ENCODE measurements at regions not wholly inside any gene's neighbourhood (a gene's known extent, or its start where the extent isn't known, plus 50 kb on each side); places are given as distances from the start of the nearest gene placed in this dataset.

DNA sequence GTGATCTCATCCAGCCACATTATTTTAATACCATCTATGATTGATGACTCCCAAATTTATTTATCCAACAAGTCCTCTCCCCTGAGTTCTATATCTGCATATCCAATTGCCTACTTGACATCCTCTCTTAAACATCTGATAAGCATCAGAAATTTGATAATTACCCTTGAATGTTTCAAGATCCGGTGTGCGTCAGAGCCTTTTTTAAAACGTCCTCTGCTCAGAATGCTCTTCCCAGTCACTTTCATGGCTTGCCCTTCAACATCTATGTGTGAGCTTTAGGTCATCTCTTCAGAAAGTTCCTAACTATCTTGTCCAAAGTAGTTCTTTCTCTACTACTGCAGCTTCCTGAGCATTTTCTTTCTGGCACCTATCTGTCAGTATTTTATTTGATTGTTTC is 364.3 kb downstream of the PLPP3 start:
- no peak for DNase-seq

DNA sequence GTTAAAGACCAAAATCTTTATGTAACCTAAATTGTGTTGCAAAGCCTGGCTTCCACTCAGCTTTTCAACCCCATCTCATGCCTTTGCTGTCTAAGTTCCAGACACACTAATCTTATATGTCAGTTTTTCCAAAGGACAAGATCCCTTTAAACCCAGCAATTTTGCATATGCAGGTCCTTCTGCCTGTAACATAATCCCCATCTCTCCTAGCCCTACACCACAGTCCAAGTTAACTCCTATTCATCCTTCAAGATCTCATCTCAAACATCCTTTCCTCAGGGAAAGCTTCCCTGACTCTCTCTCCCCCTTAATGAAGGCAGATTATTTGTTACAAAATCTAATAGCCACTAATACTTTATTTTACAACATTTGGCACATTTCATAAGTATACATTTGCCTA is 366.3 kb downstream of the PLPP3 start:
- DNase-seq = no peak

DNA sequence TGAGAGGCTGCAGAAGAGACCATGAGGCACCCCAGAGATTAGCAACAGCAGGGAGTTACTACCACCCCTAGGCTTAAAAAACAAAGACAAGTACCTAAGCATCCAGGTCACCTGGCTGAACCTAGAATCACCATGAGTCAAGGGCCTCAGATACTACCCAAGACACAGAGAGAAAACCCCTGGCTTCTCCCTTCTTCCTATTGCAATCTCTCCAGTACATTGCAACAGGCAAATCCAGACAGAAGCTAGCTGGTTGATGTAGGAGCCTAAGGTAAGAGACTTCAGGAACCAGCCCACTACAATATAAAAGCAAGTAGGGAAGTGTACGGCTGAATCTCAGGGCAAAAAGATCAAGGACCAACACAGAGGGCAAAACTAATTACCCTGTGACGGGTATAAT is 367.2 kb downstream of the PLPP3 start:
- DNase-seq = no peak

DNA sequence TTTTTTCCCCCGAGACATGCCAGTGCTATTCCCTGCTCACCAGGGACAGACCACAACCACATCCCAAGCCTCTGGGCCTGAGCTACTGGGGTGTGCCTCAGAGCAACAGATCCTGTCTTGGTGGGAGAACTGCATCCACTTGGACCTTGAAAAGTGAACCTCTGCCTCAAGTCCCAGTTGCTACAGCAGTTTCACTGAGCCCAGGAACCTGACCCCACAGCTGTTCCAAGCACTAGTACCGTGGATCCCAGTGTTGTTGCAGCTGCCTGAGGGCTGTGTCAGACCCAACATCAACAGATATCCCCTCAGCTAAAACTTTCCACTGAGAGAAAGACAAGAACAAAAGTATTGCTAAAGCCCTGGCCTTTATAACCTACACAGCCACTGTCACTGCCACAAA is 373.0 kb downstream of the PLPP3 start:
- no peak for DNase-seq

DNA sequence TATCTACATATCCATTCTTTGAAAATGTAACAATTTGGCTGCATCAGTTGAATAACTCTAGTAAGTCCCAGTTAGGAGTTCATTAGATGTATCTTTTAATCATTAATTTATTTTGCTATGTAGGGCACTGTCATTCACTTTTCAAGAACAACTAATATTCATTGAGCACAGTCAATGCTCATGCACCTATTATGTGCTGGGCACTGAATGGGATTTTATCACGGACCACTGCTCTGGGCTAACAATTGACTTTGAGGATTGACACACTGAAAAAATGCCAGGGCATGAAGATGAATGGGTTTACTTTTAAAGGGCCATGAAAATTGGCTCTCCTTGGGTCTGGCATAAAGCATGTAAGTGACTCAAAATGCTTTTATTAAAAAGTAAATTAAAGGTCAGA is 375.2 kb downstream of the PLPP3 start:
- DNase-seq = no peak

DNA sequence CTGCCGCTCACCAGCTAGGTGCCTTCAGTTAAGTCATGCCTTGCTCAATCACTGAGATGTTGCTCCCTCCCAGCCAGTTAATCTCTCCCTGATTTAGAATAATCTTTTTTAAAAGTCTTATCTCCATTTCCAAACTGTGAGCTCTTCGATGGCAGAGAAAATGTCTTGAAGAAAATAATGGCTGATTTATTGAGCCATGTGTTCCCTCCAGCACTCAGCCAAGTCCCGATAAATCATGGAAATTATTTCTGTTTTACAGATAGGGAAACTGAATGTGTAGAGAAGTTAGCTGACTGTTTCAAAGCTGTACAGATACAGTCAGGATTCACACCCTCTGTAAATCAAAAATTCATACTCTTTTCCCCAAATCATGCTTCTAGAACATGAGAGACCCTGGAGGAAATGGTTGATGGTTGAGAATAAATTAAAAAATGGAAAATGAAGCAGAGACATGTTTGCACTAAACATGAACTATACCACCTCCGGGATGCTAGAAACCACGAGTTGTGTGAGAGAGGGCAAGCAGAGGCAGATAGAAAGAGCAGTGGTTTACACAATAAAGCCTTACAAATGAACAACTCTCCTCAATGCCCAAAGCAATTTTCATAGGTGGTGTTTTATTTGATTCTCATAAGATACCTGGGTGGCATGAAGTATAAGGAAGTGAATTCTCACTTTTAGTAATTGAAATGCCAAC is 376.4 kb downstream of the PLPP3 start:
- no peak for DNase-seq

DNA sequence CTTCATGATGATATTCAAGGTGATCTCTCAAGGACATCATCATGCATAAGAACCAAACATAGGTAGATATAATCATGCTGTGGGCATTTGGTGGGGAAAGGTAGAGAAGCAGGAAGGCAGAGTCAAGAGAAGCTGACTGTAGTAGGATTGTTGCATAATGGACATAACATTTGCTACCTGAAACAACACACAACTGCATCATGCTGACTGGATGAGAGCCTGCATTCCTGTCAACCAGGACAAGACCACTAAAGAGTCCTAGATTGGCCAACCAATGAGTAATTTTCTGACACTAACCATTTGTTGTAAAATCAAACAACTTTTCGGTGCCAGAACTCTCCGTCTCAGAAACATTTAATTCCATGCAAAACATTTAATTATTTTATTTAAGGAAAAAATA is 377.2 kb downstream of the PLPP3 start:
- no peak for DNase-seq

DNA sequence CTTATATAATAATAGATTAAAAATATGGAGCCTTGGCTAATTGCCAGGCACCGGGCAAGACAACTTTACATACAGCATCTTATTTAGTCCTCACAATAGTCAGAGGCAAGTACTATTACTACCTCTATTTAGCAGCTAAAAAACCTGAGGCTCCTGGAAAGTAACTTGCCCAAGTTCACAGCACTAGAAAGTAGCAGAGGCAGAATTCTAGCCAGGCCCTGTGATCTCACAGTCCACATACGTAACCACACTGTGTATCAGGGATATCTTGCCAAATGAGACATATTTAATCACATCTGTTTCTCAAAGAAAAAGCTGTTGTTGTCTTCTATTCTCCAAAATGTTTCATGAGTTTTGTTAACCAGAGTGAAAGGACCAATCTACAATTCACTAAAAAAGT is 378.5 kb downstream of the PLPP3 start:
- DNase-seq = no peak

DNA sequence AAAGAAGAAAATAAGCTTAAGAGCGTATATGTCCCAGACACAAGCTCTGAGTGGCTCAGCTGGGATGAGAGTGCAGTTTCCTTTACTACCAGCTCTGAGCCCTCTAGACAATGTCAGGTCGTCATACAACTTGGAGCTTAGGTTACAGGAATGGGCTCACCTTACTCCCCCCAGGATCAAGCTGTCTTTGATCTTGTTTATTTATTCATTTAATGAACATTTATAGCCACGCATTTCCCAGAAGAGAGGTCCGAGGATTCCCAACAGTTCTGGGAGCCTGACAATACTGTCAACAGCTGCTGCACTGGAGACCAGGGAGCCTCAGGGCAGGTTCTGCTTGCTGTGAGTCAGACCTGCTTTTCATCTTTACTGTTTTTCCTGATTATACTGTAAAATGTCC is 378.9 kb downstream of the PLPP3 start:
- no peak for DNase-seq

DNA sequence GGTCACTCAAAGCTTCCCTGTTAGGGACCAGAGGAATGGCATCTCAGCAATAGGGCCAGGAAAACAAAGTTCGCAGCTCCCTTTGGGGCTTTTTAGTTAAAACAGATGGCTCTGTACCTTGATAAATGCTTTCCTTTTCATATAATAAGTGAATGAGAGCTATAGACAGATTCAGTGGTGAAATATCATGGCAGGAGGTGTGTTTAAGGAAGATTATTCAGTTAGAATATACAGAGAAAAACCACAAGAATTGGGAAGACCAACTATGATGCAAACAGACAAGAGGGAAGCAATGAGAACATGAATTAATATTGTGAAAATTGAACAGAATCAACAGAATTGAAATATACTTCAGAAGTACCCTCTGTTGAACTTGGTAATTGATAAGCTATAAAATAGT is 379.4 kb downstream of the PLPP3 start:
- no peak for DNase-seq

DNA sequence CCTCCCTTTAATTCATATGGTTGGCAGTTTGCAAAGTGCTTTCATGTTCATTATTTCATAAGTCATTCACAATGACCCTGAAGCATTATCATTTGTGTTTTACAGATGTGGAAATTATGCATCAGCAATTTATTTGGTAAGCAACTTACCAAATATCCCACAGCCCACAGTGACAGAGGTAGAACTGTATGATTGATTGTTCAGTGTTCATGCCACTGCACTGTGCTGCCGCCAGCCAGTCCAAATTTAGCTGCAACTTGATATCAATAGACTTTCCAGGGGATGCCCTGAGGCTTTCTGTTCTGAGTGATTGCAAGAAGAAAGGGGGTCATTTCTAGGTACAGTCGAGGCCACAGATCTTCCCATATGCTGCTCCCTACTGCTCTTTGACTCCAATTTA is 380.3 kb downstream of the PLPP3 start:
- no peak for DNase-seq

DNA sequence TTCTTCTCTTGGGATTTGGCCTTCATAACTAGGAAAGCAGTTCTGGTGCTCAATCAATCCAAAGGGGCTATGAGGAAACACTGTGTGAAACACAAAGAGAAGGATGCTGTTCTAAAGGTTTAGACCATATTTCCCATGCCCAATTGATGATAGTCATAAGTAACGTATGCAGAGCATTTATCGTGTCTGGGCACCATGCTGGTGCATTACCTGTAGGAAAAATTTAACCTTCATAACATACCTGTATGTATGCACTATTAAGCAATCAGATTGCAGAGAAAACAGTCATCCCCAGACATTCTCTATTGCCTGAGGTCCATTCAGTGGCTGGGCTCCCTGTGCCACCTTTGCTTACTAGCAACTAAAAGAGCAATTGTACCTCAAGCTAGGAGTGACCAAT is 381.4 kb downstream of the PLPP3 start:
- no peak for DNase-seq

DNA sequence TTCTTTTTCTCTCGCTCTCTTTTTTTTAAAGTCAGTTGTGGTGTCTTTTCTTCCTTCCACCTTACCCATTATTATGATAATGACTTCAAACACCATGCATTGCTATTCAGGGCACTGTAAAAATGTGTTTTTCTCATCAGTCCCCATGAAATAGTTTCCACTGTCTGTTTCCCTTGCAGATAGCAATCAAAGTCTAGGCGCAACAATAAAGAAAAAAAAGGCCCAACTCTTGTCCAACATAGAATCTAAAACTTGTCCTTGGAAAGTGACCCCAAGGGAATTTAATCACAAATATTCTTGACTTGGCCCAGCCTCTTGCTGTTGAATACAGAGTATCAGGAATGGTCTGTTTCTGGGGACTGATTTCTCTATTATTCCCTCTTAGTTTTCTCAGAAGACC is 382.5 kb downstream of the PLPP3 start:
- no peak for DNase-seq

DNA sequence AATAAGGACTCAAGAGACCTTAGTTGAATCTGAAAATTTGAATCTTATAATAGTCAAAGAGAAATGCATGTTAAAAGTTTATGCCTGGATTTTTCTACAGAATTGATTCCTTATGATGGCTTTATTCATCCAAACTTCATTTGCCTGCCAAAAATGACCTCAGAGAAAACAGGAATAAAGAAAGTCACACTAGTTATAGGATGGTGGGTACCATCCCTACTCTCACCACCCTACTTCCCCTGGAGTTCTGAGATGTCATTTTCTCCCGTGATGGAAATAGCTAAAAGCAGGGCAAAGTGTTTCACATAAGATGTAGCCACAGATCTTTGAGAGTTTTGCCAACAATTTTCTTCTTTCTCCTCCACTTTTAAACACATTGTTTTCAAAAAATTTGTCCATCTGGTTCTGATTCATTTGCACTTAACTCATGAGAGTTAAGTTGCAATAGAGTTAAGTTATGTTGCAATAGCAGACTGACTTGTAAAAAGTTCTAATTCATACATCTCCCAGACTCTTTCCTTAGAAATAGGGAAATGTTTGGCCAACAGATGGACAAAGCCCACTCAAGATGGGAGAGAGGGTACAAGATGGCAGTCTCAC is 384.6 kb downstream of the PLPP3 start:
- DNase-seq = no peak

DNA sequence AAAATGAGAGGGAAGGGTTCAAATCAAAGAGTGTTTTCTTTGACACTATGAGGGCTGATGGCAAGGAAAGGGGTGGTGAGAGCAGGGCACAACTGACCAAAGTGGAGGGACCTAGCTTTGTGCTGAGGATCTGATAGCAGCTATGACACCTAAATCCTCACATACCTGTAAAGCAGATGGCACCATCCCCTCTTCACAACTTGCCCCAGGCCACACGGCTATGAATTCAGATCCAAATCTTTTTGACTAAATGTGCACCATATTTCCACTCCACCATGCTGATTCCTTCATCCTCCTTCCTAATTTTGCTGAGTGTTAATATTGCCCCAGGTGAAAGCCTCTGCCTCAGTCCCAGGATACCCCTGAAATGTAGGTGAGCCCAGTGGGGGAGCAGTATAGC is 385.7 kb downstream of the PLPP3 start:
- no peak for DNase-seq

DNA sequence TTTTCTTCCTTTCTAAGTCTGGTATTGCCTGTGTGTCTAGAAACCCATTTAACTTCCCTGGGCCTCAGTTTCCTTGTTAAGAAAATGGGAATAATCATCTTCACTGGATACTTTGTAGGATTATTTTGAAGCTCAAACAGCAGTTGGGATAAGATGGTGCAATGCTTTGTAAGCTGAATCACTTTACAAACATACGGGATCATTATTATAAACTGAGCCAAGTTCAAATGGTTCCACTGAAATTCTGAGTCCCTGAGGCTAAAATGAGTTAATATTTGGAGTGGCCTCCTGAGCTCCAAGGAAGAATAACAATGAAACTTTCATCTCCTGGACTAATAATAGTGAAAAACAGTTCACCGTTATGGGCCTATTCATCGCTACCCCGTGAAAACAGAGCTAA is 388.0 kb downstream of the PLPP3 start:
- DNase-seq = no peak

DNA sequence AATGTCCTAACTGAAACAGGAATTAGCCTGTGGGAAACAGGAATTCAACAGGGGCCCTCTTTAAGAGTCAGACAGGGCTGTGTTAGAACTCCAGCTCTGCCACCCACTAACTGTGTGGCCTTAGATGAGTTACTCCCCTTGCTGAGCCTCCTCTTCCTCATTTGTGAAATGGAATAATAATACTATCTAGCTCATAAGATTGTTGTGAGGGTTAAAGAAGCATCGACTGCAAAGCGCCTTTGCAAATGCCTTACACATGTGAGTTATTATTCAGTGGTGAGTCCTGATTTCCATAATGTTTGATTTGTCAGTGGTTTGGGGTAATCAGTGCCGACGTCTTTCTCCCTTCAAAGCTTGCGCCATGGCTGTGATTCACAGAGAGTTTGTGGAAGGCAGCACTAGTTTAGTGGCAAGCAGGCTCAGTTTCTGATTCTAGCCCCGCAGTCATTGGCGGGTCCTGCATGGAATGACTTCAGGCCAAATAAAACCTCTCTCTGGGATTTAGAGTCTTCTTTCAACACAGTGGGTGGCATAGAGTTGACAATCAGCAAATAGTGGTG is 388.5 kb downstream of the PLPP3 start:
- no peak for DNase-seq

DNA sequence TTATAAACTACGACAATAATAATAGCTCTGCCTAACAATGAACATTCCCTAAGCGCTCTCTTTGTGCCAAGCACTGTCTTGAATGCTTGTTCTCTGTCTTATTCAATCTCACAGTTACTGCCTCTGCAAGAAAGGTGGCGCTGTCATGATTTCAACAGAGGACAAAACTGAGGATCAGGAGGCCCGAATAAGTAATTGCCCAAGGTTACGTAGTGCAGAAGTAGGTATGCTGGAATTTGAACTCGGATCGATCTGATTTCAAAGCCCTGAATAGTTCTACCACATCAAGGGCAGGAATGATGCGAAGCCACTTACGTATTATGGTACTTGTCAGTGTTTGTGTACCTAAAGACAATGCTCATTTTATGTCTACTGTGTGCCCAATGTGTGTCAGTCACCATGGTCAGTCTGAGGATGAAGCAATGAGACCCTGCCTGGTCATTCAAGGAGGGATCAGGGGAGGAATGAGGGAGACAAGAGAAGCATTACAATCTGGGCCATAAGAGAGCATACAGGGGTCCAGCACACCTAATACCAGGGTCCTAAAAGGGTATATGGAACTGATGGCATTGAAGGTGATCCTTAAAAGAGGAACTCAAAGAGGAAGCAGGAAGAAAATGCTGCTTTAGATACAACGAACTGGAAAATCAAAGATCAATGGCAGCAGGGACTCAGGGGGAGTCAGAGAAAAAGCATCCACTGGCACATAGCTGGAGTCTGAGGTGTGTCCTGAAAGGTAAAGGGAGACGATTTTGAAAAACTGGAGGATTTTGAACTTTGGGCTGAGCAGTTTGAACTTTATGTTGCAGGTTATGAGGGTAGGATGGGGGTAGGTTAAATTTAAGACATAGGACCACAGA is 389.2 kb downstream of the PLPP3 start:
- no peak for DNase-seq

DNA sequence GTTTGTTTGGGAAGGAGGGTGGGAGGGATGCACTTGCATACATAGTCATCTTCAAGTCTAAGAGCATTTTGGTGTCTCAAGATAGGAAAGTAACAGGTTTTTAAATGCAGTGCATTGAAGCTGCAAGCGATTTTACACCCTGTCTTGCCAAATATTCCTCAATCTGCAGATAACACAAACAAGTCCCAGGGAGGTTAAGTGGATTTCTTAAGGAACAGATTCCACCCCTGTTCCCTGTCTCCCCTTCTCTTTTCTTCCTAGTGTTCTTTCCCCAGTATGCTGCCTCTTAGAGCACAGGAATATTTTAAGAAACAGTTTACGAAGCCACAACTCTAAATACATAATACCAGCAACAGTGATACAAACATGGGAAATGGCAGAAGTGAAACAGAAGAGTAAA is 389.9 kb downstream of the PLPP3 start:
- DNase-seq = no peak

DNA sequence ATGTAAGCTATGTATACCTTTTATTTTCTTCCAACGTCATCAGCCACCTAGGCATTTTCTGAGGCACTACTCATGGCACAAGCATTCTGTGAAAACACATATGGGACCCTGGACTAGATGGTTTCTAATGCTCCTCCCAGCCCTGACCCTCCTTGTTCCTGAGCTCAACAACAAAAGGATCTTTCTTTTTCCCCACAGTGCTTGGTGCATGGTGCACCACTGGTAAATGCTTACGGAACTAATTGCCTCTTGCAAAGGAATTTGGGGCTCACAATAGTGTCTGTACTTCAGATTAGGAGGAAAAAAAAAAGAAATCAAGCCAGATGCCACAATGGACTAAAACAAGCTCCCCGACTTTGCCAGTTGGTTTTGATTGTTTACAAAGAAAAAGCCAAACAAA is 390.5 kb downstream of the PLPP3 start:
- no peak for DNase-seq

DNA sequence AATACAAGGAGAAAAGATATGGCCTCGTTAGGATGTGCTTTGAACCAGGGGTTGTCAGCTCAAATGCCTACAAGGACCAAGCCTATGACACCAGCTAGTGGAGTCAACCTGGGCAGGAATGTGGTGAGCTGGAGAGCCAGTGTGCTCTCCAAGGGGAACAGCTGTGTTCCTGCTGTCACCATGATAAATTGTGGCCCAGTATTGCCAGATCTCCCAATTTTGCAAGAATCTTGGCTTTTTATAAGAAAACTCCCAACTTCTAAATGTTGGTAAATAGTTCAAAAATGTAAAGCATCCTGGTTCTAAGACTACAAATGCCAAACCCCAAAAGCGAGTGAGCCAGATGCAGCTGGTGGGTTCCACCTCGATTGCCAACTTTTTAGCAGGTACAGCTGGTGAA is 391.1 kb downstream of the PLPP3 start:
- no peak for DNase-seq

DNA sequence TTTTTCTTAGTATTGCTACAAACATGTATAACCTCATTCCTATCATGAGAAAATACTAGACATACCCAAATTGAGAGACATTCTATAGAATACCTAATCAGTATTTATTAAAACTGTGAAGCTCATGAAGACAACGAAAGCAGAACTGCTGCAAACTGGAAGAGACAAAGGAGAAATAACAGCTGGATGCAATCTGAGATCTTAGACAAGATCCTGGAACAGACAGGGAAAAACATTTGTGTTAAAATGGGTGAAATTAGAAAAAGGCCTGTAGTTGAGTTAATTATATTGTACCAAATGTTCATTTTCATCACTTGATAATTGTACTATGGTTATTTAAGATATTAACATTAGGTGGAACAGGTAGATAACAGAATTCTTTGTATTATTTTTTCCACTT is 392.0 kb downstream of the PLPP3 start:
- no peak for DNase-seq

DNA sequence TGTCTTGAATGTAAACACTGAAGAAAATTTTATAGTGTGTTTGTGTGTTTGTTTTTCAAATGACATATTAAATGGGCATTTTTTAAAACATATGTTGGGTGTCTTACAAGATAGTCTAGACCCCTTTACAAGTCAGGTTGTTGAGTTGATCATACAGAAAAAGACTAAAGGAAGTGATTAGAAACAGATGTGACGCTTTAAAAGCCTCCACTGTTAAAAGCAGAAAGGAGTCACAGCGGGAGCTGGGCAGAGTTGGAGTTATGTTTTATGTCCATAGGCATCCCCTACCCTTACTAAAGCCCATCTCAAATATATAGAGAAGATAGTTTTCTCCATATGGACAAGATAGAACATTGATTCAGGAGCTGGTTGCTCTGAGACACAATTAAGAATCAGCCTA is 393.9 kb downstream of the PLPP3 start:
- DNase-seq = no peak

DNA sequence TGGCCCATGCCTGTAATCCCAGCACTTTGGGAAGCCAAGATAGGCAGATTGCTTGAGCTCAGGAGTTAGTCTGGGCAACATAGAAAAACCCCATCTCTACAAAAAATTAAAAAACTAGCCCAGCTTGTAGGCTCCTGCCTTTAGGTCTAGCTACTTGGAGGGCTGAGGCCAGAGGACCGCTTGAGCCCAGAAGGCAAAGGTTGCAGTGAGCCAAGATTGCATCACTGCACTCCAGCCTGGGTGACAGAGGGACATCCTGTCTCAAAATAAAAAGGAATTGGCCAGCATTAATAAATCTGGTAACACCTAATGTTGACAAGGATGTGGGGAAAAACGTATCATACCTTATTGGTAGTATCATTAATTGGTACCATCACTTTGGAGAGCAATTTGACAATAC is 396.2 kb downstream of the PLPP3 start:
- no peak for DNase-seq
